ENCODE measurements at regions not wholly inside any gene's neighbourhood (a gene's known extent, or its start where the extent isn't known, plus 50 kb on each side); places are given as distances from the start of the nearest gene placed in this dataset.

DNA sequence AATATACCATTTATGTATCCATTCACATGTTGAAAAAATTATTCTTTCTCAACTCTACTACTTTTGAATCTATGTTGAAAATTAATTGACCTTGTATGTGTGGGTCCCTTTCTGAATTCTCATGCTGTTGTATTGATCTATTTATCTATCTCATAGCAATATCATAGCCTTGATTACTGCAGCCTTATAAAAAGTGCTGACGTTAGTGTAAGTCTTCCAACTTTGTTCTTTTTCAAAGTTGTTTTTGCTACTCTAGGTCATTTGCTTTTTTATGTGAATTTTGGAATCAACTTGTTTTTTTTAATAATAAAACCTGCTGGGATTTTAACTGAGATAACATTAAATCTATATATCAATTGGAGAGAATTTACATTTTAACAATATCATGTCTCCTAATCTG, 52.2 kb upstream of the PAX3 start:
- TF ChIP-seq MTA3 (IDR thresholded peaks at IDR 0.05; ENCODE audit: borderline replicate concordance, low read length) (no peak), SRF (IDR thresholded peaks at IDR 0.05; ENCODE audit: low read depth in 2 of 2, low read length in 2 of 2) (no peak), POLR2A (IDR thresholded peaks at IDR 0.05; ENCODE audit: low read depth, low read length) (no peak), SIN3A (IDR thresholded peaks at IDR 0.05; ENCODE audit: low read depth, low read length) (no peak), CHD2 (IDR thresholded peaks at IDR 0.05; ENCODE audit: borderline replicate concordance, low read depth, low read length) (no peak), RAD21 (IDR thresholded peaks at IDR 0.05; ENCODE audit: insufficient read depth, low read depth, low read length) (no peak), SUZ12 (IDR thresholded peaks at IDR 0.05; ENCODE audit: unreplicated experiment) (no peak), RBBP5 (conservative IDR thresholded peaks at IDR 0.05) (no peak), SUPT20H (IDR thresholded peaks at IDR 0.05; ENCODE audit: borderline replicate concordance, control insufficient read depth, low read depth, low read length) (no peak)
- TF ChIP-seq, protein P1, sequence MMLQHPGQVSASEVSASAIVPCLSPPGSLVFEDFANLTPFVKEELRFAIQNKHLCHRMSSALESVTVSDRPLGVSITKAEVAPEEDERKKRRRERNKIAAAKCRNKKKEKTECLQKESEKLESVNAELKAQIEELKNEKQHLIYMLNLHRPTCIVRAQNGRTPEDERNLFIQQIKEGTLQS (IDR thresholded peaks at IDR 0.05; ENCODE audit: borderline replicate concordance, extremely low read depth, low read depth, low read length) = no peak
- TF ChIP-seq, protein P2, sequence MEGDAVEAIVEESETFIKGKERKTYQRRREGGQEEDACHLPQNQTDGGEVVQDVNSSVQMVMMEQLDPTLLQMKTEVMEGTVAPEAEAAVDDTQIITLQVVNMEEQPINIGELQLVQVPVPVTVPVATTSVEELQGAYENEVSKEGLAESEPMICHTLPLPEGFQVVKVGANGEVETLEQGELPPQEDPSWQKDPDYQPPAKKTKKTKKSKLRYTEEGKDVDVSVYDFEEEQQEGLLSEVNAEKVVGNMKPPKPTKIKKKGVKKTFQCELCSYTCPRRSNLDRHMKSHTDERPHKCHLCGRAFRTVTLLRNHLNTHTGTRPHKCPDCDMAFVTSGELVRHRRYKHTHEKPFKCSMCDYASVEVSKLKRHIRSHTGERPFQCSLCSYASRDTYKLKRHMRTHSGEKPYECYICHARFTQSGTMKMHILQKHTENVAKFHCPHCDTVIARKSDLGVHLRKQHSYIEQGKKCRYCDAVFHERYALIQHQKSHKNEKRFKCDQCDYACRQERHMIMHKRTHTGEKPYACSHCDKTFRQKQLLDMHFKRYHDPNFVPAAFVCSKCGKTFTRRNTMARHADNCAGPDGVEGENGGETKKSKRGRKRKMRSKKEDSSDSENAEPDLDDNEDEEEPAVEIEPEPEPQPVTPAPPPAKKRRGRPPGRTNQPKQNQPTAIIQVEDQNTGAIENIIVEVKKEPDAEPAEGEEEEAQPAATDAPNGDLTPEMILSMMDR (IDR thresholded peaks at IDR 0.05 in 2 of 3, conservative IDR thresholded peaks at IDR 0.05 in 1 of 3; ENCODE audit: control insufficient read depth in 2 of 3, extremely low read depth in 1 of 3, insufficient read depth in 1 of 3, low read depth in 3 of 3, low read length in 3 of 3) = no peak
- TF ChIP-seq, protein P3, sequence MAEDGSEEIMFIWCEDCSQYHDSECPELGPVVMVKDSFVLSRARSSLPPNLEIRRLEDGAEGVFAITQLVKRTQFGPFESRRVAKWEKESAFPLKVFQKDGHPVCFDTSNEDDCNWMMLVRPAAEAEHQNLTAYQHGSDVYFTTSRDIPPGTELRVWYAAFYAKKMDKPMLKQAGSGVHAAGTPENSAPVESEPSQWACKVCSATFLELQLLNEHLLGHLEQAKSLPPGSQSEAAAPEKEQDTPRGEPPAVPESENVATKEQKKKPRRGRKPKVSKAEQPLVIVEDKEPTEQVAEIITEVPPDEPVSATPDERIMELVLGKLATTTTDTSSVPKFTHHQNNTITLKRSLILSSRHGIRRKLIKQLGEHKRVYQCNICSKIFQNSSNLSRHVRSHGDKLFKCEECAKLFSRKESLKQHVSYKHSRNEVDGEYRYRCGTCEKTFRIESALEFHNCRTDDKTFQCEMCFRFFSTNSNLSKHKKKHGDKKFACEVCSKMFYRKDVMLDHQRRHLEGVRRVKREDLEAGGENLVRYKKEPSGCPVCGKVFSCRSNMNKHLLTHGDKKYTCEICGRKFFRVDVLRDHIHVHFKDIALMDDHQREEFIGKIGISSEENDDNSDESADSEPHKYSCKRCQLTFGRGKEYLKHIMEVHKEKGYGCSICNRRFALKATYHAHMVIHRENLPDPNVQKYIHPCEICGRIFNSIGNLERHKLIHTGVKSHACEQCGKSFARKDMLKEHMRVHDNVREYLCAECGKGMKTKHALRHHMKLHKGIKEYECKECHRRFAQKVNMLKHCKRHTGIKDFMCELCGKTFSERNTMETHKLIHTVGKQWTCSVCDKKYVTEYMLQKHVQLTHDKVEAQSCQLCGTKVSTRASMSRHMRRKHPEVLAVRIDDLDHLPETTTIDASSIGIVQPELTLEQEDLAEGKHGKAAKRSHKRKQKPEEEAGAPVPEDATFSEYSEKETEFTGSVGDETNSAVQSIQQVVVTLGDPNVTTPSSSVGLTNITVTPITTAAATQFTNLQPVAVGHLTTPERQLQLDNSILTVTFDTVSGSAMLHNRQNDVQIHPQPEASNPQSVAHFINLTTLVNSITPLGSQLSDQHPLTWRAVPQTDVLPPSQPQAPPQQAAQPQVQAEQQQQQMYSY (CRISPR knock-in tag; IDR thresholded peaks at IDR 0.05) = no peak
